ENCODE measurements at regions not wholly inside any gene's neighbourhood (a gene's known extent, or its start where the extent isn't known, plus 50 kb on each side); places are given as distances from the start of the nearest gene placed in this dataset.

GRCh38 chr5:29351170-29351569 lies 1842.3 kb upstream of the CDH6 start:
- intact Hi-C loops (cut with DNase I; ENCODE audit: low total_unique reads) (no loop called here), in situ Hi-C loops (cut with MboI; ENCODE audit: low pct_ligation_motif_present in 1 of 4, low pct_unique_long_range_greater_than_20kb in 1 of 4, low sequenced_read_pairs in 3 of 4) (no loop called here)
- no peak for DNase-seq
- no peak for TF ChIP-seq CTCF (IDR thresholded peaks at IDR 0.05)
- TF ChIP-seq POLR2A (IDR thresholded peaks at IDR 0.05) = no peak
- no peak for TF ChIP-seq POLR2AphosphoS5 (IDR thresholded peaks at IDR 0.05)
- no peak for TF ChIP-seq EP300 (IDR thresholded peaks at IDR 0.05; ENCODE audit: low read depth)
- WGBS, 2 donors (ENCODE audit: low coverage in 1 of 2) = 71 to 88% methylated on average over 2 to 3 of the region's 3 CpGs
- H3K4me1 ChIP-seq = no peaks in the 10 kb centered on the region
- no peaks in the 10 kb centered on the region for H3K27me3 ChIP-seq
- H3K36me3 ChIP-seq = no peaks in the 10 kb centered on the region
- H3K4me3 ChIP-seq = no peak overlapping the region
- no peak overlapping the region for H3K27ac ChIP-seq
- H3K9me3 ChIP-seq = no peaks in the 10 kb centered on the region

- H3K27me3 ChIP-seq = no peaks in the 10 kb centered on the region
- peaks cover 0 to 10% of the 10 kb centered on the region in 2 donors for H3K9me3 ChIP-seq
- 61 to 71% methylated on average over 2 of the region's 2 CpGs for WGBS, 2 donors (ENCODE audit: low coverage in 1 of 2)
- intact Hi-C loops (cut with DNase I; ENCODE audit: low total_unique reads) = no loop called here
- no peaks in the 10 kb centered on the region for H3K4me1 ChIP-seq
- in situ Hi-C loops (cut with MboI; ENCODE audit: low pct_ligation_motif_present in 1 of 4, low pct_unique_long_range_greater_than_20kb in 1 of 4, low sequenced_read_pairs in 3 of 4) = no loop called here
- TF ChIP-seq EP300 (IDR thresholded peaks at IDR 0.05; ENCODE audit: low read depth) (no peak), POLR2AphosphoS5 (IDR thresholded peaks at IDR 0.05) (no peak), CTCF (IDR thresholded peaks at IDR 0.05) (no peak), POLR2A (IDR thresholded peaks at IDR 0.05) (no peak)
- H3K27ac ChIP-seq = no peak overlapping the region
- H3K36me3 ChIP-seq = no peaks in the 10 kb centered on the region
- DNase-seq = no peak
- no peak overlapping the region for H3K4me3 ChIP-seq
These were observed 1856.5 kb upstream of the CDH6 start for GRCh38 chr5:29337030-29337429.

GRCh38 chr5:29321591-29321990 lies 1871.9 kb upstream of the CDH6 start:
- no peak overlapping the region for H3K27ac ChIP-seq
- no peak for DNase-seq
- H3K4me1 ChIP-seq = no peaks in the 10 kb centered on the region
- intact Hi-C loops (cut with DNase I; ENCODE audit: low total_unique reads) = no loop called here
- TF ChIP-seq POLR2AphosphoS5 (IDR thresholded peaks at IDR 0.05) (no peak), POLR2A (IDR thresholded peaks at IDR 0.05) (no peak), EP300 (IDR thresholded peaks at IDR 0.05; ENCODE audit: low read depth) (no peak), CTCF (IDR thresholded peaks at IDR 0.05) (no peak)
- H3K27me3 ChIP-seq = no peaks in the 10 kb centered on the region
- H3K4me3 ChIP-seq = no peak overlapping the region
- H3K36me3 ChIP-seq = no peaks in the 10 kb centered on the region
- peaks cover 0 to 12% of the 10 kb centered on the region in 2 donors for H3K9me3 ChIP-seq
- in situ Hi-C loops (cut with MboI; ENCODE audit: low pct_ligation_motif_present in 1 of 4, low pct_unique_long_range_greater_than_20kb in 1 of 4, low sequenced_read_pairs in 3 of 4) = no loop called here

- H3K9me3 ChIP-seq = peaks cover 0 to 7% of the 10 kb centered on the region in 2 donors
- H3K27ac ChIP-seq = no peak overlapping the region
- 92 to 100% methylated on average over 1 of the region's 1 CpG for WGBS, 2 donors (ENCODE audit: low coverage in 1 of 2)
- H3K4me1 ChIP-seq = no peaks in the 10 kb centered on the region
- no peaks in the 10 kb centered on the region for H3K36me3 ChIP-seq
- intact Hi-C loops (cut with DNase I; ENCODE audit: low total_unique reads) = no loop called here
- no peaks in the 10 kb centered on the region for H3K27me3 ChIP-seq
- TF ChIP-seq POLR2A (IDR thresholded peaks at IDR 0.05) (no peak), EP300 (IDR thresholded peaks at IDR 0.05; ENCODE audit: low read depth) (no peak), CTCF (IDR thresholded peaks at IDR 0.05) (no peak), POLR2AphosphoS5 (IDR thresholded peaks at IDR 0.05) (no peak)
- in situ Hi-C loops (cut with MboI; ENCODE audit: low pct_ligation_motif_present in 1 of 4, low pct_unique_long_range_greater_than_20kb in 1 of 4, low sequenced_read_pairs in 3 of 4) = no loop called here
- DNase-seq = no peak
- H3K4me3 ChIP-seq = no peak overlapping the region
These were observed 1884.1 kb upstream of the CDH6 start for GRCh38 chr5:29309359-29309758.
